Suprapubic skin (tissue), 4 donors: ENCODE measurements at regions not wholly inside any gene's neighbourhood (a gene's known extent, or its start where the extent isn't known, plus 50 kb on each side); places are given as distances from the start of the nearest gene placed in this dataset.

Source experiments
- POLR2A ChIP-seq, 2 donors: fragments of 450-650 bp; IDR thresholded peaks; one replicate each; pipeline ENCODE4 v1.6.1; 2017; ENCODE audit warnings: antibody characterized with exemption in 2 of 2, mild to moderate bottlenecking in 2 of 2, moderate library complexity in 2 of 2
- POLR2AphosphoS5 ChIP-seq, 3 donors: sonication (generic); formaldehyde crosslinking; IDR thresholded peaks; one replicate each; pipeline ENCODE4 v1.6.1; 2017; ENCODE audit warnings: antibody characterized with exemption in 3 of 3
- TF ChIP-seq, protein P1 (sequence below), 2 donors: fragments of 200-600 bp in 1 of 2; fragments of 450-650 bp in 1 of 2; sonication (generic) in 1 of 2; IDR thresholded peaks; one replicate each; pipeline ENCODE4 v1.5.1; 2016 to 2019; ENCODE audit warnings: antibody characterized with exemption in 2 of 2, mild to moderate bottlenecking in 1 of 2, moderate library complexity in 1 of 2

DNA sequence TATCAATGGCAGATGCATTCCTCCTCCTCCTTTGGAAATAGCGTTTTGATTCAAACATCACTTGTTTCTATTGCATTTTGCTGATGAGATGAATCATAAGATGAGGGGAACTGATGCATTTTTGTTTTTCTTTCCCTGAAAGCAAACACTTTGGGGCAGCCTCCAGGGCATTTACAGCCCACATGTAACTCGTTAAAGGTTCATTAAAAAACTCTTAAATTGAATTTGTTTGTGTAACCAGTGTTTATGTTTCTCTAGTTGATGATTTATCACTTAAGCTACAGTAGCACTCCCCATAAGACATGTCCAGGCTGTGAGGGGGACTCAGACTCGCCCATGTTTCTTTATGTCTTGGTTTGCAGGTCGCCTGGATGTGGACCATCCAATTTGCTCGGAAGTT, 246.1 kb upstream of the ANKH start:
- TF ChIP-seq, protein P1, sequence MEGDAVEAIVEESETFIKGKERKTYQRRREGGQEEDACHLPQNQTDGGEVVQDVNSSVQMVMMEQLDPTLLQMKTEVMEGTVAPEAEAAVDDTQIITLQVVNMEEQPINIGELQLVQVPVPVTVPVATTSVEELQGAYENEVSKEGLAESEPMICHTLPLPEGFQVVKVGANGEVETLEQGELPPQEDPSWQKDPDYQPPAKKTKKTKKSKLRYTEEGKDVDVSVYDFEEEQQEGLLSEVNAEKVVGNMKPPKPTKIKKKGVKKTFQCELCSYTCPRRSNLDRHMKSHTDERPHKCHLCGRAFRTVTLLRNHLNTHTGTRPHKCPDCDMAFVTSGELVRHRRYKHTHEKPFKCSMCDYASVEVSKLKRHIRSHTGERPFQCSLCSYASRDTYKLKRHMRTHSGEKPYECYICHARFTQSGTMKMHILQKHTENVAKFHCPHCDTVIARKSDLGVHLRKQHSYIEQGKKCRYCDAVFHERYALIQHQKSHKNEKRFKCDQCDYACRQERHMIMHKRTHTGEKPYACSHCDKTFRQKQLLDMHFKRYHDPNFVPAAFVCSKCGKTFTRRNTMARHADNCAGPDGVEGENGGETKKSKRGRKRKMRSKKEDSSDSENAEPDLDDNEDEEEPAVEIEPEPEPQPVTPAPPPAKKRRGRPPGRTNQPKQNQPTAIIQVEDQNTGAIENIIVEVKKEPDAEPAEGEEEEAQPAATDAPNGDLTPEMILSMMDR (IDR thresholded peaks at IDR 0.05): no peak
- TF ChIP-seq POLR2A (IDR thresholded peaks at IDR 0.05) (no peak), POLR2AphosphoS5 (IDR thresholded peaks at IDR 0.05) (no peak)
